Muscle layer of duodenum (tissue), 2 donors: ENCODE measurements at regions not wholly inside any gene's neighbourhood (a gene's known extent, or its start where the extent isn't known, plus 50 kb on each side); places are given as distances from the start of the nearest gene placed in this dataset.

Experiments used
- H3K27ac ChIP-seq: one replicate; pipeline ENCODE4 v1.7.0; 2013; ENCODE audit warnings: mild to moderate bottlenecking, low read length
- H3K27me3 ChIP-seq: one replicate; pipeline ENCODE4 v1.7.0; 2013; ENCODE audit warnings: low read depth, mild to moderate bottlenecking, control low read depth, low read length
- H3K36me3 ChIP-seq, 2 donors: one replicate each; pipeline ENCODE4 v1.7.0; 2013; ENCODE audit warnings: low read length in 2 of 2, control low read depth in 1 of 2, mild to moderate bottlenecking in 1 of 2; ENCODE audit not compliant: insufficient read depth in 2 of 2, control insufficient read depth in 1 of 2
- H3K4me1 ChIP-seq, 2 donors: one replicate each; pipeline ENCODE4 v1.7.0; 2013; ENCODE audit warnings: low read length in 2 of 2, mild to moderate bottlenecking in 2 of 2, control low read depth in 1 of 2, moderate library complexity in 1 of 2; ENCODE audit not compliant: insufficient read depth in 2 of 2, control insufficient read depth in 1 of 2
- H3K4me3 ChIP-seq, 2 donors: one replicate each; pipeline ENCODE4 v1.7.0; 2013; ENCODE audit warnings: low read length in 2 of 2, low read depth in 1 of 2, mild to moderate bottlenecking in 1 of 2
- H3K9me3 ChIP-seq, 2 donors: one replicate each; pipeline ENCODE4 v1.7.0; 2013; ENCODE audit warnings: low read length in 2 of 2, control low read depth in 1 of 2, mild to moderate bottlenecking in 1 of 2; ENCODE audit not compliant: control insufficient read depth in 1 of 2
- donor health status: healthy.

- H3K36me3 ChIP-seq = no peaks in the 10 kb centered on the region
- no peak overlapping the region for H3K4me3 ChIP-seq
- no peaks in the 10 kb centered on the region for H3K9me3 ChIP-seq
- H3K27ac ChIP-seq = no peak overlapping the region
- H3K4me1 ChIP-seq = peaks cover 0 to 8% of the 10 kb centered on the region in 2 donors
- no peaks in the 10 kb centered on the region for H3K27me3 ChIP-seq
Observed at GRCh38 chr3:40618158-40618557, 93.4 kb downstream of the ZNF621 start.

GRCh38 chr3:40620151-40620550 lies 95.4 kb downstream of the ZNF621 start:
- no peaks in the 10 kb centered on the region for H3K36me3 ChIP-seq
- no peak overlapping the region for H3K4me3 ChIP-seq
- no peak overlapping the region for H3K27ac ChIP-seq
- peaks cover 0 to 14% of the 10 kb centered on the region in 2 donors for H3K9me3 ChIP-seq
- H3K27me3 ChIP-seq = no peaks in the 10 kb centered on the region
- peaks cover 0 to 8% of the 10 kb centered on the region in 2 donors for H3K4me1 ChIP-seq

DNA sequence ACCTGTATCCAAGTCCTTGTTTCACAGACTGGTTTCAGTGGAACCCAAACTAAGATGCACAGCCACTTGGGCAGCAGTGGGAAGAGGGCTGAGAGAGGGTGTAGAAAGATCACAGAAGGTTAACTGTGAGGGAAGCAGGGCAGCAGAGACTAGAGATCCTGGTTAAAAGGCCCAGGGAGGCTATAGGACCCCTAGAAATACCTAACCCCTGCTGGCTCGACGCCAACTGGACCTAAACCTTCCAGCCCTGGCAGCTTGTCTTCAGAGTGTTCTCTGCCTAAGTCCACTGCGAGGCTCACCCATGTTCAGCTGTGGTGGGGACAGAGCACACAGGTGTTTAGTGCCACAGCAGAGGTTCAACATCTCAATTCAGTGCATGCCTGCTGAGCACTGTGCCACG lies 96.5 kb downstream of the ZNF621 start:
- Histone ChIP-seq H3K4me1 (no peaks in the 10 kb centered on the region), H3K27me3 (no peaks in the 10 kb centered on the region), H3K27ac (no peak overlapping the region), H3K9me3 (peaks cover 0 to 14% of the 10 kb centered on the region in 2 donors), H3K36me3 (no peaks in the 10 kb centered on the region), H3K4me3 (no peak overlapping the region)

GRCh38 chr3:40623567-40623966 lies 98.8 kb downstream of the ZNF621 start:
- Histone ChIP-seq H3K4me1 (no peaks in the 10 kb centered on the region), H3K4me3 (no peak overlapping the region), H3K27ac (no peak overlapping the region)

DNA sequence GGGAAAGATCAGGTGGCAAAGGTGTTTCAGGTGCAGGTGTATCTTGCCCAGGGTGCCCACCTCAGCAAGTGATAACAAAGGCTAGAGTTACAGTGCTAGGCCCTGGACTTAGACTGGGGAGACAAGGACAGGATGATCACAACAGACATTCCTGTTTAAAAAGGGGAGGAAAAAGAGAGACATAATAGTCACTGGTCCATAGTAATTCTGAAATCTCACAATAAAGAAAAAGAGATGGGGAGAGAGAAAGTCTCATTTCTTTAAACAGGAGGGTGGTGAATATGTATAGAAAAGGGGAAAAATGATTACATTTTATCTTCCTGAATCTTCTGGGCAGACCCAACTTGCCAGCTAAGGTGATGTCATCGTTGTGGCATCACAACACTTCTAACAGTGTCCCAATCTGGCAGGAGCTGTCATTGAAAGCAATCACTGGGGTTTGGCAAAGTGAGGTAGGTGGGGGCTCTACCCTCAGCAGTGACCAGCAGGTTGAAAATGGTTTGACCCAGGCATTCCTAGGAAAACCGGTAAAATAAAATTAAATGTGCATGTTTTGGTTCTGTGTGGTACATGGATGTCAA lies 99.5 kb downstream of the ZNF621 start:
- H3K4me1 ChIP-seq = no peaks in the 10 kb centered on the region

More at GRCh38 chr3:40623567-40623966, 98.8 kb downstream of the ZNF621 start:
- no peaks in the 10 kb centered on the region for H3K36me3 ChIP-seq
- H3K9me3 ChIP-seq = peaks cover 0 to 14% of the 10 kb centered on the region in 2 donors
- H3K27me3 ChIP-seq = no peaks in the 10 kb centered on the region

GRCh38 chr3:40627095-40627494 lies 102.3 kb downstream of the ZNF621 start:
- H3K4me3 ChIP-seq = no peak overlapping the region
- H3K9me3 ChIP-seq = peaks cover 0 to 14% of the 10 kb centered on the region in 2 donors
- no peaks in the 10 kb centered on the region for H3K4me1 ChIP-seq

More for the DNA sequence above, 99.5 kb downstream of the ZNF621 start:
- no peaks in the 10 kb centered on the region for H3K27me3 ChIP-seq
- H3K4me3 ChIP-seq = no peak overlapping the region
- no peaks in the 10 kb centered on the region for H3K36me3 ChIP-seq
- H3K27ac ChIP-seq = no peak overlapping the region
- peaks cover 0 to 14% of the 10 kb centered on the region in 2 donors for H3K9me3 ChIP-seq

GRCh38 chr3:40628984-40629383 lies 104.2 kb downstream of the ZNF621 start:
- Histone ChIP-seq H3K4me1 (no peaks in the 10 kb centered on the region), H3K36me3 (no peaks in the 10 kb centered on the region), H3K27me3 (no peaks in the 10 kb centered on the region), H3K4me3 (no peak overlapping the region), H3K9me3 (peaks cover 0 to 9% of the 10 kb centered on the region in 2 donors), H3K27ac (no peak overlapping the region)

More at GRCh38 chr3:40627095-40627494, 102.3 kb downstream of the ZNF621 start:
- Histone ChIP-seq H3K27ac (no peak overlapping the region), H3K27me3 (no peaks in the 10 kb centered on the region), H3K36me3 (no peaks in the 10 kb centered on the region)

DNA sequence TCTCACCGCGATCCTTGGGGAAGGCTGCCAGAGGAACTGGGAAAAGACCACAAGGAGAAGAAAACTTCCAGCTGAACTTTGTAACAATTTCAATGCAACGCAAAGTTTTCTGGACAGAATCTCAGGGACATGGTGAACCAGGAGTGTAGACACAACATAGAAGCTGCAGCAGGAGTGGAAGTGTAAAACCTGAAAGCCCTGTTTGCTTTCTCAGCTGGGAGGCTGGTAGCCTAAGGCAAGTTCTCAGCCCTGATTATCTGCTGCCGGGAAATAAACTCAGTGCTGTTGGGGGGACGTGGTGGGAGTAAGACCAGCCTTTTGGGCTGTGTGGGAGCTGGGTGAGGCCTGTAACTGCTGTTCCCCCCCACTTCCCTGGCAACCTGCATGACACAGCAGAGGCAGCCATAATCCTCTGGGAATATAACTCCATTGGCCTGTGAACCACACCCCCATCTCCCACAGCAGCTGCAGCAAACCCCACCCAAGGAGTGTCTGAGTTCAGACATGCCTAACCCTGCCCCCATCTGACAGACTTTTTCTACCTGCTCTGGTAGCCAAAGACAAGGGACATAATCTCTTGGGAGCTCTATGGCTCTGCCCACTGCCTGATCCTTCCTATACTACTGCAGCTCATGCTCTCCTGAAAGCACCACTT lies 106.7 kb downstream of the ZNF621 start:
- H3K4me1 ChIP-seq = no peaks in the 10 kb centered on the region
- no peak overlapping the region for H3K27ac ChIP-seq
- no peaks in the 10 kb centered on the region for H3K27me3 ChIP-seq
- H3K4me3 ChIP-seq = no peak overlapping the region
- peaks cover 0 to 2% of the 10 kb centered on the region in 2 donors for H3K9me3 ChIP-seq
- no peaks in the 10 kb centered on the region for H3K36me3 ChIP-seq

- H3K27me3 ChIP-seq = no peaks in the 10 kb centered on the region
- no peaks in the 10 kb centered on the region for H3K36me3 ChIP-seq
- no peak overlapping the region for H3K4me3 ChIP-seq
- no peaks in the 10 kb centered on the region for H3K4me1 ChIP-seq
- peaks cover 0 to 2% of the 10 kb centered on the region in 2 donors for H3K9me3 ChIP-seq
- no peak overlapping the region for H3K27ac ChIP-seq
Observed at GRCh38 chr3:40637906-40638305, 113.1 kb downstream of the ZNF621 start.

DNA sequence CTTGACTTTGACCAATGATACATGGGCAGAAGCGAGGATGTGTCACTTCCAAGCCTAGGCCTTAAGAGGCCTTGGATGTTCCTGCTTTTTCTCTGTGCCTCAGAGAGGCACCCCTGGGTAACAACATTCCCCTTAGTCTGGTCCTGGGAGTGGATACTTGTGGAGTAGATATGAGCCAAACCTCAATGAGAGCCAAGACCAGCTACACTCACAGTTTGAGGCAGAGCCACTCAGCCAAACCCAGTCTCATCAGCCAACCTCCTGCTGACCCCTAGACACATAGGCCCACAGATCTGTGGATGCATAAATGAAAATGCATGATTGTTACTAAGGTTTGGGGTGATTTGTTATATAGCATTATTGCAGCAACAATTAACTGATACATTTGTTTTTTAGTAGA lies 114.2 kb downstream of the ZNF621 start:
- H3K36me3 ChIP-seq = no peaks in the 10 kb centered on the region
- H3K4me3 ChIP-seq = no peak overlapping the region
- no peaks in the 10 kb centered on the region for H3K4me1 ChIP-seq
- H3K27me3 ChIP-seq = no peaks in the 10 kb centered on the region
- no peaks in the 10 kb centered on the region for H3K9me3 ChIP-seq
- no peak overlapping the region for H3K27ac ChIP-seq

- H3K4me1 ChIP-seq = no peaks in the 10 kb centered on the region
- no peaks in the 10 kb centered on the region for H3K9me3 ChIP-seq
- H3K27ac ChIP-seq = no peak overlapping the region
- H3K27me3 ChIP-seq = no peaks in the 10 kb centered on the region
- H3K4me3 ChIP-seq = no peak overlapping the region
- H3K36me3 ChIP-seq = no peaks in the 10 kb centered on the region
Observed at GRCh38 chr3:40642812-40643211, 118.1 kb downstream of the ZNF621 start.

DNA sequence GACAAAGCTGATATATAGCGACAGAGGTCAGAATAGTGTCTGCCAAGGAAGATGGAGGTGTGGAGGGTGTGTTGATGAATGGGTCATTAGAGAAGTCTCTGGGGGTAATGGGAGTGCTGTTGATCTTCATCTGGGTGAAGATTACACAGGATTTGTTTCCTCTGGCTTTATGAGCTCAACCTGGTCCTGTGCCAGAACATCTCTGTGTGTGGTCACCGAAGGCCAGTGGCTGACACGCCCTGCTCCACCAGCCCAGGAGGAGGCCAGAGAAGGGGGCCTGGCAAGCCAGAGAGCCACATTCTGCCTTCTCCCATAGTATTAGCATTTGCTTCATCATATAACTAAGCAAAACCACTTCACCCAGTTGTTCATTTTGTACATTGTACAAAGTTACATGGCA lies 121.1 kb downstream of the ZNF621 start:
- Histone ChIP-seq H3K27ac (no peak overlapping the region), H3K36me3 (no peaks in the 10 kb centered on the region), H3K9me3 (peaks cover 0 to 6% of the 10 kb centered on the region in 2 donors), H3K4me3 (no peak overlapping the region), H3K4me1 (no peaks in the 10 kb centered on the region), H3K27me3 (no peaks in the 10 kb centered on the region)
